ENCODE measurements at regions not wholly inside any gene's neighbourhood (a gene's known extent, or its start where the extent isn't known, plus 50 kb on each side); places are given as distances from the start of the nearest gene placed in this dataset.

DNA sequence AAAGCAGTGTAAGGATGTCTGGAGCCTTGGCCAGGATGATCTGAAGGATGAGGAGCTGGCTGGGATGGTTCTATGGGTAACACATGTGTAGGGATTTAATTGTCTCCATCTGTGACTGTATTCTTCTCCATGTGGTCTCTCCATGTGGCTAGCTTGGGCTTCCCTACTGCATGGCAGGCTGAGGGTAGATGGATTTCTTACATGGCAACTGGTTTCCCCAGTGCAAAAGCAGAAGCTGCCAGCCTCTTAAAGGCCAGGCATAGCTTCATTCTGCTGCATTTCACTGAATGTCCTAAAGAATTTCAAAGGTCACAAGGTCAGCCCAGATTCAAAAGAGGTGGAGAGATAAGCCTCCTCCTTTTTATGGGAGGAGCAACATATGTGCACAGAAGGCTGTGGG lies 61.7 kb downstream of the XCL2 start:
- DNase-seq, result peak; percentile 11
- Mint-ChIP-seq H3K9me3 (peaks cover 6% of the 10 kb centered on the region), H3K4me3 (no peak overlapping the region), H3K4me1 (peaks cover 15% of the 10 kb centered on the region), H3K27me3 (ENCODE audit: low read depth, poor library complexity) (peaks cover 6% of the 10 kb centered on the region), H3K27ac (no peak overlapping the region), H3K36me3 (ENCODE audit: low read depth) (no peaks in the 10 kb centered on the region)
- TF ChIP-seq, protein P1, sequence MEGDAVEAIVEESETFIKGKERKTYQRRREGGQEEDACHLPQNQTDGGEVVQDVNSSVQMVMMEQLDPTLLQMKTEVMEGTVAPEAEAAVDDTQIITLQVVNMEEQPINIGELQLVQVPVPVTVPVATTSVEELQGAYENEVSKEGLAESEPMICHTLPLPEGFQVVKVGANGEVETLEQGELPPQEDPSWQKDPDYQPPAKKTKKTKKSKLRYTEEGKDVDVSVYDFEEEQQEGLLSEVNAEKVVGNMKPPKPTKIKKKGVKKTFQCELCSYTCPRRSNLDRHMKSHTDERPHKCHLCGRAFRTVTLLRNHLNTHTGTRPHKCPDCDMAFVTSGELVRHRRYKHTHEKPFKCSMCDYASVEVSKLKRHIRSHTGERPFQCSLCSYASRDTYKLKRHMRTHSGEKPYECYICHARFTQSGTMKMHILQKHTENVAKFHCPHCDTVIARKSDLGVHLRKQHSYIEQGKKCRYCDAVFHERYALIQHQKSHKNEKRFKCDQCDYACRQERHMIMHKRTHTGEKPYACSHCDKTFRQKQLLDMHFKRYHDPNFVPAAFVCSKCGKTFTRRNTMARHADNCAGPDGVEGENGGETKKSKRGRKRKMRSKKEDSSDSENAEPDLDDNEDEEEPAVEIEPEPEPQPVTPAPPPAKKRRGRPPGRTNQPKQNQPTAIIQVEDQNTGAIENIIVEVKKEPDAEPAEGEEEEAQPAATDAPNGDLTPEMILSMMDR (IDR thresholded peaks at IDR 0.05), result no peak

DNA sequence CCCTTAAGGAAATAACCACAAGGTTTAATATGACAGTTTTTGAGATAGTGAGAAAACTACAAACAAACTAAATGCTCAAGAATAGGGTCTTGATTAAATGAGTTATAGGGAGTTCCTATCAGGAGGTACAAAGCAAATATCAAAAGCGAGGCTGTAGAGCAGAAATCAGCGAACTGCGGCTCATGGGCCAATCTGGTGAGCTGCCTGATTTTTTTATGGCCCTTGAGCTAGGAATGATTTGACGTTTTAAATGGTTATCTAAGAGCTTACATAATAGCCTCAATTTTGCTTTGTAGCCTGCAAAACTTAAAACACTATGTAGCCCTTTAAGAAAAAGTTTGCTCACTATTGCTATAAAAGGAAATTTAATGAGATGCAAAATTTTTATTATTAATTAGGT lies 62.2 kb downstream of the XCL2 start:
- DNase-seq, result no peak
- Mint-ChIP-seq H3K4me3 (no peak overlapping the region), H3K27ac (no peak overlapping the region), H3K9me3 (peaks cover 5% of the 10 kb centered on the region), H3K36me3 (ENCODE audit: low read depth) (no peaks in the 10 kb centered on the region), H3K4me1 (peaks cover 17% of the 10 kb centered on the region), H3K27me3 (ENCODE audit: low read depth, poor library complexity) (peaks cover 6% of the 10 kb centered on the region)
- TF ChIP-seq, protein P1 (IDR thresholded peaks at IDR 0.05), result no peak

DNA sequence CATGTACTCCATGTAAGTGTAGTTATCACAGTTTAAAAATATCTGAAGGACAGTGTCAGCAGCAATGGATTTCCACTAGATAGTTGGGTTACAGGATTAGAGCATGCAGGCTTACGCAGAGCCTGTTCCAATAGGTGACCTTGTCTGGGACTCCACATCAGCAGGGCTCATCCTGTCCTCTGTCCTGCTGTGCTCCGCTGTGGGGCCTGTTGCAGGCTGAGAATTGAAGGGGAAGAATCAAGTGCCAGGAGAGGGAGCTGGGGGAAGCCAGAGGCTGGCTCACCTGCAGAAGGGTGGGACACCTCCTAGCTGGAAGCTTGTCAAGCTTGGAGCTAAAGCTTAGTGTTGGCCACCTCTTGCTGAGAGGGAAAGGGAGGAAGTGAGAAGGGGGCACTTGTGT lies 62.8 kb downstream of the XCL2 start:
- Mint-ChIP-seq H3K9me3 (no peaks in the 10 kb centered on the region), H3K27ac (peak overlapping the region; percentile 41), H3K36me3 (ENCODE audit: low read depth) (no peaks in the 10 kb centered on the region), H3K27me3 (ENCODE audit: low read depth, poor library complexity) (peaks cover 6% of the 10 kb centered on the region), H3K4me3 (no peak overlapping the region), H3K4me1 (peaks cover 20% of the 10 kb centered on the region)
- DNase-seq, result no peak
- TF ChIP-seq, protein P1 (IDR thresholded peaks at IDR 0.05), result no peak

DNA sequence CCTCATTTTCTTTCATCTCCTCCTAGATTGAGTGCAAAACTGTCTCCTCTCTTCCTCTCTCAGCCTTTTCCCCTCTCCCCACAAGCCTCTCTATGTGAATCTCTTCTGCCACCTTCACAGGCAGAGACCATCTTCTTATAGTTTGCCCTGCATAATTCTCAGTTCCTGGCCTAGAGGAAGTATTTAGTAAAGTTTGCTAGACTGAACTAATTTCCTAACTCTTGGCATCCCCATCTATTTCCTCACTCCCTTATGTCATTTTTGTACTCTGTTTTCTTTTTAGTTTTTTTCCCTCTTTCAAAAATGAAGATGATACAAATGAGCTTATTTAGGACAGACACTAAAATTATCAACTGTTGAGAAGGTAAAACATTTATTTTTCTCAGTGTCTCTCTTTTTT lies 66.0 kb downstream of the XCL2 start:
- H3K27ac Mint-ChIP-seq, result no peak overlapping the region
- no peak for DNase-seq
- peaks cover 19% of the 10 kb centered on the region for H3K9me3 Mint-ChIP-seq
- no peak overlapping the region for H3K4me3 Mint-ChIP-seq
- H3K27me3 Mint-ChIP-seq (ENCODE audit: low read depth, poor library complexity), result peaks cover 2% of the 10 kb centered on the region
- no peaks in the 10 kb centered on the region for H3K36me3 Mint-ChIP-seq (ENCODE audit: low read depth)
- peaks cover 20% of the 10 kb centered on the region for H3K4me1 Mint-ChIP-seq
- TF ChIP-seq, protein P1 (IDR thresholded peaks at IDR 0.05), result no peak

DNA sequence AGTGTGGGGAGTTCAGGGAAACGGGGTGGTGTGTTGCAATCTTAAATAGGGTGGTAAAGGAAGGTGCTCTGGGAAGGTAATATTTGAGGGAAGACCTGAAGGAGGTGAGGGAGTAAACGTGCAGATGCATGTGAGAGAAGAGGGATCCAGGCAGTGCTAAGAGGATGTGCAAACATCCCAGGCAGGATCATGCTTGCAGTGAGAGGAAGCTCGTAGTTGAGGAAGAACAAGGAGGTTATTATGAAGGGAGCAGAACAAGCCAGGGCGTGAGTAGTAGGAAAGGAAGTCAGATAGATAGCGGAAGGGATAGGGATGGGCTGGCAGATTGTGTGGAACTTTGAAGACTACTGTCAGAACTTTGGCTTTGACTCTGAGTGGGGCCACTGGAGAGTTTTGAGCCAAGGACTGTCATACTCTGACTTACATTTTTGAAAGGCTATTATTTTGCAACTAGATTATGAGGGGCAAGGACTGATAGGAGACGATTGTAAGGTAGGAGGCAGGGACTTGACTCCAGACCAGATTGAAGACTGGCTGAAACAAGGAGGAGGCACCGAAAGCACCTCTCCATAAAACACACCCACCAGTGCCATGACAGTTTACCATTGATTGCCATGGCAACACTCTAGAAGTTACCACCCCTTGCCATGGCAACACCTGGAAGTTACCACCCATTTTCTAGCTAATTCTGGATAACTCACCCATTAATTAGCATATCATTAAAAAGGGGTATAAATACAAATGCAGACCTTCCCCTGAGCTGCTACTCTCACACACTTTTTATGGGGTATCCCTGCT lies 67.0 kb downstream of the XCL2 start:
- TF ChIP-seq, protein P1 (IDR thresholded peaks at IDR 0.05), result no peak
- Mint-ChIP-seq H3K27ac (no peak overlapping the region), H3K4me1 (peaks cover 15% of the 10 kb centered on the region), H3K36me3 (ENCODE audit: low read depth) (no peaks in the 10 kb centered on the region), H3K4me3 (no peak overlapping the region), H3K27me3 (ENCODE audit: low read depth, poor library complexity) (peaks cover 2% of the 10 kb centered on the region), H3K9me3 (peaks cover 19% of the 10 kb centered on the region)
- DNase-seq, result no peak

DNA sequence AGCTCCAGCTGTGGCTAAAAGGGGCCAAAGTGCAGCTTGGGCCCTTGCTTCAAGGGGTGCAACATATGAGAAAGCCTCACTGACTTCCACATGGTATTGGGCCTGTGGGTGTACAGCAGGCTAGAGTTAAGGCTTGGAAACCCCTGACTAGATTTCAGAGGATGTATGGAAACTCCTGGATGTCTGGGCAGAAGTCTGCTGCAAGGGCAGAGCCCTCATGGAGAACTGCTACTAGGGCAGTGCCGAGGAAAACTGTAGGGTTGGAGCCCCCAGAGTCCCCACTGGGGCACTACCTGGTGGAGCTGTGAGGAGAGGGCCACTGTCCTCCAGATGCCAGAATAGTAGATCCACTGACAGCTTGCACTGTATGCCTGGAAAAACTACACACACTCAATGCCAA lies 69.5 kb downstream of the XCL2 start:
- Mint-ChIP-seq H3K27me3 (ENCODE audit: low read depth, poor library complexity) (no peaks in the 10 kb centered on the region), H3K9me3 (peaks cover 19% of the 10 kb centered on the region), H3K4me1 (peaks cover 10% of the 10 kb centered on the region), H3K36me3 (ENCODE audit: low read depth) (no peaks in the 10 kb centered on the region), H3K27ac (no peak overlapping the region), H3K4me3 (no peak overlapping the region)
- TF ChIP-seq, protein P1 (IDR thresholded peaks at IDR 0.05), result no peak
- no peak for DNase-seq

Data from nephron progenitor cell (in vitro differentiated cells).